ENCODE measurements at regions not wholly inside any gene's neighbourhood (a gene's known extent, or its start where the extent isn't known, plus 50 kb on each side); places are given as distances from the start of the nearest gene placed in this dataset.

- no peak for ATAC-seq (ENCODE audit: insufficient read depth, low FRiP score)
- no peaks in the 10 kb centered on the region for H3K36me3 ChIP-seq (ENCODE audit: control insufficient read depth in 4 of 4, insufficient read depth in 4 of 4, low read length in 4 of 4)
- peaks cover 0 to 4% (median 1%) of the 10 kb centered on the region in 4 donors for H3K9me3 ChIP-seq (ENCODE audit: control insufficient read depth in 4 of 4, insufficient read depth in 3 of 4, low read length in 3 of 4)
- H3K27ac ChIP-seq (ENCODE audit: low read depth in 1 of 2, low read length in 1 of 2), result no peak overlapping the region
- H3K4me3 ChIP-seq, result no peak overlapping the region
- 67 to 85% methylated on average over 4 of the region's 4 CpGs for WGBS, 2 donors
- DNase-seq, result no peak
- TF ChIP-seq CTCF (IDR thresholded peaks at IDR 0.05; ENCODE audit: control extremely low read depth, extremely low read depth), result no peak
- no peaks in the 10 kb centered on the region for H3K4me1 ChIP-seq (ENCODE audit: control insufficient read depth in 5 of 5, insufficient read depth in 5 of 5, low read length in 5 of 5)
- no peak overlapping the region for H3K9ac ChIP-seq (ENCODE audit: insufficient read depth in 1 of 2, low read length in 2 of 2)
- H3K27me3 ChIP-seq (ENCODE audit: control insufficient read depth in 3 of 3, insufficient read depth in 3 of 3, low read length in 2 of 3), result no peaks in the 10 kb centered on the region
Measured at GRCh38 chr12:69024907-69025306, 91.9 kb upstream of the CPM start.

GRCh38 chr12:69026336-69026735 is 93.4 kb upstream of the CPM start:
- ATAC-seq (ENCODE audit: insufficient read depth, low FRiP score), result no peak
- no peaks in the 10 kb centered on the region for H3K4me1 ChIP-seq (ENCODE audit: control insufficient read depth in 5 of 5, insufficient read depth in 5 of 5, low read length in 5 of 5)
- DNase-seq, result no peak

GRCh38 chr12:69027411-69027881 is 94.5 kb upstream of the CPM start:
- Histone ChIP-seq H3K9ac (ENCODE audit: insufficient read depth in 1 of 2, low read length in 2 of 2) (no peak overlapping the region), H3K36me3 (ENCODE audit: control insufficient read depth in 4 of 4, insufficient read depth in 4 of 4, low read length in 4 of 4) (no peaks in the 10 kb centered on the region), H3K27ac (ENCODE audit: low read depth in 1 of 2, low read length in 1 of 2) (no peak overlapping the region), H3K27me3 (ENCODE audit: control insufficient read depth in 3 of 3, insufficient read depth in 3 of 3, low read length in 2 of 3) (no peaks in the 10 kb centered on the region), H3K4me1 (ENCODE audit: control insufficient read depth in 5 of 5, insufficient read depth in 5 of 5, low read length in 5 of 5) (no peaks in the 10 kb centered on the region), H3K4me3 (no peak overlapping the region), H3K9me3 (ENCODE audit: control insufficient read depth in 4 of 4, insufficient read depth in 3 of 4, low read length in 3 of 4) (no peaks in the 10 kb centered on the region)
- no peak for ATAC-seq (ENCODE audit: insufficient read depth, low FRiP score)
- DNase-seq, result no peak
- 69 to 86% methylated on average over 4 of the region's 4 CpGs for WGBS, 2 donors
- no peak for TF ChIP-seq CTCF (IDR thresholded peaks at IDR 0.05; ENCODE audit: control extremely low read depth, extremely low read depth)

More at GRCh38 chr12:69026336-69026735, 93.4 kb upstream of the CPM start:
- Histone ChIP-seq H3K36me3 (ENCODE audit: control insufficient read depth in 4 of 4, insufficient read depth in 4 of 4, low read length in 4 of 4) (no peaks in the 10 kb centered on the region), H3K4me3 (no peak overlapping the region), H3K27ac (ENCODE audit: low read depth in 1 of 2, low read length in 1 of 2) (no peak overlapping the region), H3K9me3 (ENCODE audit: control insufficient read depth in 4 of 4, insufficient read depth in 3 of 4, low read length in 3 of 4) (no peaks in the 10 kb centered on the region), H3K9ac (ENCODE audit: insufficient read depth in 1 of 2, low read length in 2 of 2) (no peak overlapping the region), H3K27me3 (ENCODE audit: control insufficient read depth in 3 of 3, insufficient read depth in 3 of 3, low read length in 2 of 3) (no peaks in the 10 kb centered on the region)
- TF ChIP-seq CTCF (IDR thresholded peaks at IDR 0.05; ENCODE audit: control extremely low read depth, extremely low read depth), result no peak
- 74 to 81% methylated on average over 1 of the region's 1 CpG for WGBS, 2 donors
